Stimulated activated CD8-positive, alpha-beta memory T cell treated with anti-CD3 and anti-CD28 coated beads, Interleukin-7, amount 100 ng/mL, for 24 hours (primary cell): ENCODE measurements at regions not wholly inside any gene's neighbourhood (a gene's known extent, or its start where the extent isn't known, plus 50 kb on each side); places are given as distances from the start of the nearest gene placed in this dataset.

Source experiments
- DNase-seq: peaks from one replicate; pipeline ENCODE4 v3.0.0-alpha.2; 2020; ENCODE audit warnings: low read depth

DNA sequence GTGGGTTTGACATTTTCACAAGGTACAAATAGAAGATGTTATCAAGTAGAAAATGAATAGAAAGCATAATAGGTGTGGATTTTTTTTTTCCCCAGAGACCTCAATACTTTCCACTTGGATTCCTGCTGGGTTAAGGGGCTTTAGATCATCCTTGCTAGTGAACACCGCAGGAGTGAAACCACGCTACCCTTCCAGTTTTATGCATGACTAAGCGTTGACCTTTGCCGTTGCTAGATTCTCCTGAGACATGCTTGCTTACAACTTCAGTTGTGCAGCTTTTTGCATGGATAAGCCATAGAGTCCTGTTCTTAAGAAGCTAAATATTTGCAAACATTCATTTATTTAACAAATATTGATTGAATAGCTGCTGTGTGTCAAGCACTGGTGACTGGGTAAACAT, 299.7 kb upstream of the LMCD1 start:
- no peak for DNase-seq

DNA sequence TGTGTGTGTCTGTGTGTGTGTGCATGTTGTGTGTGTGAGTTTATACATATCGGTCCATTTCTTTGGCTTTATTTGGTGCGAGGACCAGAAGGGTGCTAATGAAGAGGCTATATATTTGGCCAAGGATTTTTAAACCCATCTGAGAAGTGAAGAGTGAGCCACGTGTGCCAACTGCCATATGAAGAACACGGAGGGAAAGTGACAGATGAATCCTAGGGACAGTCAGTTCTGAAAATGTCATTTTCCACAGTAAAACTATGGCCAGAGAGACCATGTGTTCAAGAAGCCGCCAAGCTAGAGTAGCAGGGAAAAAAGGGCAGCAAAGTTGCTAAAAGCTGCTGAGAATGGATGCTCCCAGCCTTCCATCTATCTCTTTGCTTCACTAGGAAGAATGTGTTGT, 297.3 kb upstream of the LMCD1 start:
- DNase-seq = no peak

DNA sequence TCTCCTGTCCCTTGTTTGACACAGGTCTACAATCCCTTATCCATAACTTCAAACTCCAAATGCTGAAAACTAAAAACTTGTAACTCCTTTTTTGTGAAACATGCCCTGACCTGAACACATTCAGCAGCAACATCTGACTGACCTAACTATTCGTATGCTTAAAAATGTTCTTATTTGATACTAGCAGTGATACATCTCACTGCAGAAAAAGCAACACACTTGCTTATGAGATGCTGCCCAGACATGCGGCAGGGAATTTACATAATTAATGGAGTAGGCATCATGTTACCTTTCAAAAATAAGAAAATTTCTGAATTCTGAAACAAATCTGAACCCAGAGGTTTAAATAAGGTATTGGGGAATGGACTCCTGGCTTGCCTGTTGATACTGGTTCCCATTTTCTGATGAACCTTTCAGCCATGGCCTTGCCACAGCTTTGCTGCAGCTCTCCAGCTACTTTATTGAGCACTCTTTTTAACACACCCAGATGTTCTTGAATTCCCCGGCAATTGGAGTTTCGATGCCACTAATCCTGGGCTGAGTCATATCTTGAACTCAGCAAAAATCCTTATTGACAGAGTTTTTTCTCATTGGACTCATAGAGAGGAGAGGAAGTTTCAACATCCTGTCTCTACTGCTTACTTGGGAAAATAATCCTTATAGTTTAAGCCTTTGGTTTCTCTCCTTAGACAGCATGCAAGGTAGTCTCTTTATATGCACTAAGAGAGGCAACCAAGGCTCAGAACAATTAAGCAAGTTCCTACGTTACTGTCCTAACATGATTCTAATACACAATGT, 296.6 kb upstream of the LMCD1 start:
- DNase-seq = no peak

DNA sequence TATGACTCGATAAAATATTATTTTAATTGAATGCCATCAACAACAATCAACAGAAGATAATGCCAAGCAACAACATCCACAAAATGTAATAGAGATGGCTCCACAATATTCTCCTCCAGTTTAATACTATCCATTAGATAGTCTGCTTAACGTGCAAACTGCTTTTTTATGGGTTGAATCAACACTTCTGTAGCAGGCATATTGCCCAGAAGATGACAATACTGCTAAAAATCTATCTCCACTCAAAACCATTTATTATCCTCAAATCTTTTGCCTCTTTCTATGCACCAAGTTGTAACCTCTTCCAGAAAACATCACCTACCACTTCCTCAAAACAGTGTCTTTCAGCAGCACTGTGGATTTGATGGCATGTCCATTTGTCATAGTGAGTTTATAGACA, 295.7 kb upstream of the LMCD1 start:
- DNase-seq = no peak

DNA sequence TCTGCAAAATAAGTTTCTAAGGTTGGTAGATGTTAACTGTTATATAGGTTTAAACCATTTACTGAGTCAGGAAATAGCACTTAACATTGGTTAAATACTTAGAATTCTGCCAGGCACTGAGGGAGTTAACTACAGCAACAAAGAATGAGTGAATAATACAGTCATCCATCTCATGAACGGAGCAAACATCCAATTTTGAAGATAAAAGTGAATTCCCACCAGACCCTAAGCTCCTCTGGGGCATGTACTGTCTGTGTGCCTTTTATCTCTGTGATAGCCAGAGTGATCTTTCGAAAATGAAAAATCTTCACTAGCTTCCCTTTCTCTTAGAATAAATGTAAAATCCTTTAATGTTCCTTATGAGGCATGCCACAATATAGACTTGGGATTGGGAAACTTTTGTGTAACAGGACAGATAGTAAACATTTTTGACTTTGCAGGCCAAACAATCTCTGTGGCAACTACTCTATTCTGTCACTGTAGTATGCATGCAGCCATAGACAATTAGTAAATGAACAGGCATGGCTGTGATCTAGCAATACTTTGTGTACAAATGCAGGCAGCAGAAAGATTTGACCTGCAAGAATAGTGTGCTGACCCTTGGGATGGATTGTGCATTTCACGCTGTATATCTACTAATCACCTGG, 294.5 kb upstream of the LMCD1 start:
- no peak for DNase-seq

DNA sequence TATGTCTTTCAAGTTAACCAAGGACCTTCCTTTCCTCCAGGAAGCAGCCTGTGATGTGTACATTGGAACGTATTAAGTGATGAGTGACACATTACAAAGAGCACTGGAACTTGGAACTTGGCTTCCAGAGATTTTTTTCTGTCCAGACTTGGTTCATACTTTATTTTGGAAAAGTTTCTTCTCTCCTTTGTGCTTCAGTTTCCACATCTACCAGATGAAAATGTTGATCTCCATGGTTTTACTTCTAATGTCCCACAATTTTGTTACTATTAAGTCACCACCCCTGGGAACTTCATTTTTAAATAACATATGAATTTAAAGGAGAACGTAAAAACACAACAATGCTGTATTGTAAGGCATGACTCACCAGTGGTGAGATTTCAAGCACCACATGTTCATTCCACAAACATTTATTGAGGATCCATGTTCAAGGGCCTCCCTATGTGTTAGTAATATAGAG, 290.7 kb upstream of the LMCD1 start:
- DNase-seq = no peak

DNA sequence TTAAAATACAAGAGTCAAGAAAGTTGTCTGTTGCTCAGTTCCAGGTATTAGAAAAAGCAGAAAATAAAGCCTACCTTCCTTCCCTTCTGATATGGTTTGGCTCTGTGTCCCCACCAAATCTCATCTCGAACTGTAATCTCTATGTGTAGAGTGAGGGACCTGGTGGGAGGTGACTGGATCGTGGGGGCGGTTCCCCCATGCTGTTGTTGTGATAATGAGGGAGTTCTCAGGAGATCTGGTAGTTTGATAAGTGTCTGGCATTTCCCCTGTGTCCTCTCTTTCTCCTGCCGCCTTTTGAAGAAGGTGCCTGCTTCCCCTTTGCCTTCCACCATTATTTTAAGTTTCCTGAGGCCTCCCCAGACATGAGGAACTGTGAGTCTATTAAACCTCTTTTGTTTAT, 288.8 kb upstream of the LMCD1 start:
- no peak for DNase-seq

DNA sequence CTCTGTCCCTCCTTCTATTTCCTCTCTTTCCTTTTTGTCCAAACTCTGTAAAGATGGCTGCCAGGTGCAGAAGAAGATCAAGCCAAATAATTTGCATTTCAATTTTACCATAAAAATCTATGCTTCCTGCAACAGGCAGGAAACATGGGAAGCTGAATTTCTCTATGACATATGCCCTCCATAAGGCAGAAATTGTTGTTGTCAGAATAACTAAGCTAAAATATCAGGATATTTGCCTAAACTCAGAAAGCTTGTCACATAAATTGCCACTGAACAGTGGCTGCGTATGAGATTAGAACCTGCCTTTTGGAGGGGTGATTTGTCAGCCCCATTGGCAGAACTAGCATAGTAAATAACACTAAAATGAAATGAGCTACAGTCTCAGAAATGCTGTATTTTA, 288.3 kb upstream of the LMCD1 start:
- no peak for DNase-seq

DNA sequence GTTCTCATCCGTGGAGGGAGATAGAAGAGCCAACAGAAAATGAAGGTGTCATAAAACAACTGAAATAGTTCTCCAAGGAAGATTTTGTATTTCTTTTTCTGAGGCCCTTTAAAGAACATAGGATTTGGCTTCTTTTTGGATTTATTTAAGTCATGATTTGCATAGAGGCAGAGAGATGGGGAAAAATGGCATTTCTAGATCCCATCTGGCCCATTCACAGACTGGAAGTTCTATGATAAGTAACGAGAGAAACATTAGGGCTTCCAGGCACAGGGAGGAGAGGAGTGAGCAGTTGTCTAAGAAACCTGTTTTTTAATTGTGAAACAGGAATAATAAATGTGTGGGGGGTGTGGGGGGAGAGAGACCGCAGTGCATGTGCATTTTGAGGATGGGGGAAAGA, 285.8 kb upstream of the LMCD1 start:
- no peak for DNase-seq

DNA sequence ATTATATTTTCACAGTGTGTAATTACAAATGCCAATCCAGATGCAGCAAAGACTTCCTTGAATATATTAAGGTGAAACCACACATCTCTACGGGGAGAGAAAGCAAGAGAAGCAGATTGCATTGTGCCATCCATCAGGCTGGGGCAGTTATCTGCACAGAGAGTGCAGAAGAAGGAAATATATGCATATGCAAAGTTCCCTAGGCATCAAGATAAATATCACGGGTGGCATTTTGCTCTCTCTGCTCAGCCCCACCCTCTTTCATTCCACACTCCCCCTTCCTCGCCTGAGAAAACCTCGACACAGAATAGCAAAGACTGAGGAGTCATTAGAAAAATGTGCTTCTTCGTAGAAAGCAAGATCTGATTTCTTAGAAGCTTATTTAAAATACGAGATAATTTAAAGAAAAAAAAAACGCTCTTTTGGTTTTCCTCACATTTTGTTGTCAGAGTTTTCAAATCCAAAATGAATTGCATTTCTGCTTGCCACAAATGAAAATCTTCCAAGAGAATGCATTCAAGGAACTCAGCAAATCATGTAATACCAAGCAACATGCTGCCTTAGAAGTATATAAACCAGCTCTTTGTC, 283.2 kb upstream of the LMCD1 start:
- DNase-seq = no peak

DNA sequence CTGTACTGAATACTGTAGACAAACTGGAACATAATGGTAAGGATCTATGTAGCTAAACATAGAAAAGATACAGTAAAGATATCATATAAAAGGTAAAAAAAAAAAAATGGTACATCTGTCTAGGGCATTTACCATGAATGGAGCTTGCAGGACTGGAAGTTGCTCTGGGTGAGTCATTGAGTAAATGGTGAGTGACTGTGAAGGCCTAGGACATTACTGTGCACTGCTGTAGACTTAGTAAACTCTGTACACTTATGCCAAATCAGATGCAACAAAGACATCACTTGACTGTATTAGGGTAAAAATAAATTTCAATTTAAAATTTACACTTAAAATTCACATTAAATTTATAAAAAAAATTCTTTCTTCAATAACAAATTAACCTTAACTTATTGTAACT, 281.3 kb upstream of the LMCD1 start:
- DNase-seq = no peak

DNA sequence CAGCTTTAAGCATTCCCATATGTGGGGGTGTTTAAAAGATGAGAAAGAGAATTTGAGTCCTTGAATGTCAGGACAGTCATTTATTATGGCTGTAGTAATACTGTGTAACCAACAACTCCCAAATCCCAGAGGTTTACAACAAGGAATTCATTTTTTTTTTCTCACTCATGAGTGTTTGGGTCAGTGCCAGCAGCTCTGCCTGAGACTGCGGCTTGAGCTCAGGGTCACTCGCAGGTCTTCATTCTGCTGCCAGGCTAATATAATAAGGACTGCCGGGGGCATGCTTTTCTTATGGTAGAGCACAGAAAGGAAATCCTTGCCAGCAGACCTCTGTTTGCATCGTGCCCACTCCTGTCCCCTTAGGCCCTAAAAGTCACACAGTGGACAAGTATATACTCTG, 277.9 kb upstream of the LMCD1 start:
- no peak for DNase-seq

DNA sequence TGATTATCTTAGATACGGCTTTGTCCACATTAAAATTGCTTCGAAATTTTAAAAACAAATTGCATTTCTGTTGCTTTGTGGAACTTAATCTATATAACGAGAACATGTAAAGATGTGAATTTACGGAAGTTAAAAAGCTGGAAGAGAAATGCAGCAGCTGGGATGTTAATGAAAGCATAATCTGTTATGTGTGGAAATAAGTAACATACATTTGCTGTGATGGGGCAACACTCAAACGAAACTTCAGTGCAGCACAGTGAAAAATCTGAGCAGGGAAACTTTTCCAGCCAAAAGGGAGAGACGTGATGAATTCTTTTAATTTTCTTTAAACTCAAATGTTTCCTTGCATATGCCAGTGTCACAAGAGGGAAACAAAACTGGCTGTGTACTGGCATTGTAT, 276.7 kb upstream of the LMCD1 start:
- no peak for DNase-seq

DNA sequence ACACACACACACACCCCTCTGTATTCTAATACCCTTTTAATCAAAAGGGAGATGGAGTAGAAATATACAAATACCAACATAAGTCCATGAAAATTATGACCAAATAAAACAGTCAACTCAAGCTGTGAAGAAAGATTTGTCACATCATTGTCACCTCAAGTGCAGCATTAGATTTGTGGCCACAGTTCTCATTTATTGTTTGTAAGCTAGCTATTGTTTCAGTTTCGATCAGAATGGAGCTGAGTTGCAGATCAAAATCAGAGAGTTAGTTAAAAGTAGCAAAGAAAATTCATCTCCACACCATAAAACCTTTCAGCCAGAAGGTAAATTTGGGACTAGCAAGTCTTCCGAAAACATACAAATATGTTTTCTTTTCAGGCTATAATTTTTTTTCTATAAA, 267.7 kb upstream of the LMCD1 start:
- DNase-seq = no peak

DNA sequence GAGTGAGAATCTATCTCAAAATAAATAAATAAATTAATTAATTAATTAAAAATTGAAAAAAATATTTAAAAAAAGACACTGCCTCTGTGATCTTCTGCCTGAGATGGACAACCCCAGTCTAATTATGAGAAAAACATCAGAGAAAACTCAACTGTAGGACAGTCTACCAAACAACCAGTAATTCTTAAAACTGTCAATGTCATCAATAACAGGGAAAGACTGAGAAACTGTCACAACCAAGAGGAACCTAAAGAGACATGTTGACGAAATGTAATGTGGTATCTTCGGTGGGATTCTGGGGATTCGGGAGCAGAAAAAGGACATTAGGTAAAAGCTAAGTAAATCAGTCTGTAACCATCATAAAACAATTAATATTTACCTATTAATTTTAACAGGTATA, 265.4 kb upstream of the LMCD1 start:
- no peak for DNase-seq

DNA sequence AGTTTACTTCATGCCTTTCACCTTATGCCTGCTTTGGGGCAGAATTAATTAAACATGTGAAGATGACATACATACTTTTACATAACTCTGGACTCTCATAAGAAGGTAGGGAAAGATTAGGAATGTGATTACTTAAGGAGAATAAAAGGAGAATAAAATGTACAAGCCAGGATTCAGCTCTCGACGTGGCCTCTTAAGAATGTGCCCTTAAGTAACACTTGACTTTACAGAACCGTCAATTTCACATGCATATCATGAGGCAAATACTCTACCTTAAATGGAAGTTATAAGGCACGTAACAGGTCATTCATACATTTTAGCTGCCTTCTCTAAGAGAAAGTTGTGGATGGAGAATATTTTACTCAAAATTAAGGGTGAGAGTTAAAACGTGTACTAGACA, 263.7 kb upstream of the LMCD1 start:
- DNase-seq = no peak

DNA sequence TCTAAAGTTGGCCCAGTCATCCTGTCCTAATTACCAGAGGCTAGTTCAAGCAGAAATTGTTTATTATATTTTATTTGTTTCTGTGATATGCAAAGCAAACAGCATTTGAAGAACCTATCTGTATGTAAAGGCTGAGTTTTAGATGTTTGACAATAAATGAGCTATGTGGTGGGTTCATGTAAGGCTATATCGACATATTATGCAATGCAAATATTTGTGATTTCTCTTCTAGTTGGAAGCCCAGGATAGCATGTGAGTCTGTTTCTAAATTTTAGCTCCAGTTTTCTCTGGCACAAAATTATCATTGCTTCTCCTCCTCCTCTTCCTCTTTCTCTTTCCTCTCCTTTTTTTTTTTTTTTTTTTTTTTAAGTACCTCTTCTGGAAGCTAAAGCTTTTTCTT, 263.2 kb upstream of the LMCD1 start:
- no peak for DNase-seq

DNA sequence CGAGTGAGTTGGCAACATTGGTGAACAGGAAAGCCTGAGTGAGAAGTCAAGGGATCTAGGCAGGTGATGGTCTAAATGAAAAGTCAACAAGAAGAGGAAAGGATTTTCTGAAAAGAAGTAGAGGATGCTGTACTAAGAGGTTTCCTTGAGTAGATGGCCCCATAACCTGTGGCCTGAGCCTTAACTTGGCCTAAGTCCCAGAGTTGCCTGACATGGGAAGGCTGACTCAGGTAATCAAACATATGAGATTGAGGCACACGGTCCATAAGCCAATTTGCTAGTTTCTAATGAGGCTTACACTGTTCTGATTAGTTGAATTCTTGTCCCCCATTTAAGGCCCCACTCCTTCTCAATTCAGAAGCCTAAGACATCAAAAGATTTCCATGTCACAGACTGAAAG, 262.5 kb upstream of the LMCD1 start:
- no peak for DNase-seq

DNA sequence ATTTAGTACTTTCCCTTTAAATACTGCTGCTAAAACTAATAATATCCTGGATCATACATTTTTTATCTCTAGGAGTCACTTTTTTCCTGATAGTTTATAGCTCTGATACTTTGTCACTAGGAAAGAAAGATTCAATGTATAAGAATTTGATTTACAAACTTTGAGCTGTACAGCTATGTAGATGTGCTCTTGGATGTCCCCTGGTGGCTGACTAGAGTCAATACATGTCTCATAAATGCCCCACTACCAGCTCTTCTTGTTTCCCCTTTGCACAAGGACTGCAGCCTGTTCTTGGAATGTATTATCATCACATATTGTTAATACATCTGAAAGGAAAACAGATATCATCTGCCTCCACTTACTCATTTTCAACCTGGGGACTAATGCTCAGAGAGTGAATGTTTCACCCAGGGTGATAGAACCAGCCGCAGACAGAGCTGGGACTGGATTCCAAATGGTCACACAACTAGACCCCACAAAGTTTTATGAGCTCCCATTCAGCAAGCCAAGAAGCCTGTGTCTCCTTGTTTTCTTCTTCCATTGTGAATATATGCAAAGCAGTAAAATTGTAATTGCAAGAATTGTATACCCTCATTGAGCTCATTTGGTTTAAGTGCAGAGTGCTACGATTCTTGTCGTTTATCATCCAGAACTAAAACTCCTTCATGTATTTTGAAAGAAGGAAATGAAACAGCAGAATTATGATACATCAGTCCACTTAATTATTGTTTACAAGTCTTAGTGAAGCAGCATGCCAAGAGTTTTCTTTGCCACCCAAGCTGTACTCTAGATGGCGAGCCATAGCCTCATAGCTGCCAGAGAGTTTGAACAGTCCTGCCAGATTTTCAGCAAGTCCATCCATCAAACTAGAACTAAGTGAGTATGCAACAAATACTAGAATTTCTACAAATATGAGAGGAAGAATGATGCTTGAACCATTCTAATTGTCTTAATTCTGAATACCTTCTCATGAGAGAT, 261.6 kb upstream of the LMCD1 start:
- DNase-seq = no peak

DNA sequence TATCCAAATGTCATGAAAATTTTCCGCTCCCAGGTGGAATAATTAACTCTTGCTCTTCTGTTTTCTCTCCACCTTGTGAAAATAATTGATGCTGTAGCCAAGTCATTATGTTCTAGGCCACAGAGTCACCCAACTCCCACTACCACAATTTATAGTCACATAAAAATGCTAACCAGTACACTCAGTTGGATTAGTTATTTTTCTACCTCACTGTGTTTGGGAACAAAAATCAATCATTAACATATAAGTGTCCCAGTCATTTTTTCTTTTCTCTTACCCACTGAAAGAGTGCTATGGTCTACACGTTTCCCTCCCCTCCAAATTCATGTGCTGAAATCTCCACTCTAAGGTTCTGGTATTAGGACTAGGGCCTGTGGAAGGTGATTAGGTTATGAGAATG, 255.6 kb upstream of the LMCD1 start:
- DNase-seq = no peak

DNA sequence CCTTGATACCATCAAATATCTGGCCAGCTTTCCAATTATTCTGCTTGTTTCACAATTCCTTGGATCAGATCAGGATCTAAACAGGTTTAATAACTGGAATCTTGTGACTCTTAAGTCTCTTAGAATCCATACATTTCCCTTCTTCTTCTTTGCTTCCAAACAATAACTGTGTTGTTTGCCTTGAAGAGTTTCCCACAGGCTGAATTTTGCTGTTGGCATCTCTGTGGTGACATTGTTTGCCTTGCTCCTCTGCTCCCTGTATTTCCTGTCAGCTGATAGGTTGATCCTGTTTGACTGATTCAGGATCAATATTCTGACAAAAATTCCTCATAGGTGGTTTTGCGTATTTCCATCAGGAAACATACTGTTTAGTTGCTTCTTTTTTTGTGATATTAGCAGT, 248.4 kb upstream of the LMCD1 start:
- DNase-seq = no peak

DNA sequence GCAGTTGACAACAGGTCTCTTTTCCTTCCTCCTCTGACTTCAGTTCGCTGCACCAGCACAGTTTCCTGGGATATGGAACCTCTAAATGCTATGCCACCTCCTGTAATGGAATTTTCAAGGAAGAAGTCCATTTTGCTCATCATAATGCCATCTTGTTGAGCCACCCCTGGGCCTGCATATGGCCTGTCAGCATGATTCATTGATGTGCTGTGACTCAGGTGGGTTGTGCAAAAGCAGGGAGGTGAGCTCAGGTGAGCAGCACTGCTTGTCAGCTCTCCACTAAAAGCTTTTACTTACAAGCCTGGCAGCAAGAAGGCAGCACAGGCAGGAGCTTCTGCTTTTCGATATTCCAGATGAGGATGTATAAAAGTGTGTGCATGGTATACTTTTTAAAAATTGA, 247.1 kb upstream of the LMCD1 start:
- no peak for DNase-seq
